GM19372 (cell line): ENCODE measurements at regions not wholly inside any gene's neighbourhood (a gene's known extent, or its start where the extent isn't known, plus 50 kb on each side); places are given as distances from the start of the nearest gene placed in this dataset.
A peak's percentile ranks its signal among the peaks of the same experiment; 100 is the strongest.
"Not testable (repeated sequence)": the region's sequence is repeated elsewhere in the genome, so short reads cannot be mapped to it uniquely, and the experiment has no call there.

Experiments used
- ATAC-seq: cut with Tn5 transposase; IDR thresholded peaks from one replicate; pipeline ENCODE4 v1.9.1; 2021; ENCODE audit warnings: mild to moderate bottlenecking, low read depth, moderate library complexity; ENCODE audit not compliant: unreplicated experiment

DNA sequence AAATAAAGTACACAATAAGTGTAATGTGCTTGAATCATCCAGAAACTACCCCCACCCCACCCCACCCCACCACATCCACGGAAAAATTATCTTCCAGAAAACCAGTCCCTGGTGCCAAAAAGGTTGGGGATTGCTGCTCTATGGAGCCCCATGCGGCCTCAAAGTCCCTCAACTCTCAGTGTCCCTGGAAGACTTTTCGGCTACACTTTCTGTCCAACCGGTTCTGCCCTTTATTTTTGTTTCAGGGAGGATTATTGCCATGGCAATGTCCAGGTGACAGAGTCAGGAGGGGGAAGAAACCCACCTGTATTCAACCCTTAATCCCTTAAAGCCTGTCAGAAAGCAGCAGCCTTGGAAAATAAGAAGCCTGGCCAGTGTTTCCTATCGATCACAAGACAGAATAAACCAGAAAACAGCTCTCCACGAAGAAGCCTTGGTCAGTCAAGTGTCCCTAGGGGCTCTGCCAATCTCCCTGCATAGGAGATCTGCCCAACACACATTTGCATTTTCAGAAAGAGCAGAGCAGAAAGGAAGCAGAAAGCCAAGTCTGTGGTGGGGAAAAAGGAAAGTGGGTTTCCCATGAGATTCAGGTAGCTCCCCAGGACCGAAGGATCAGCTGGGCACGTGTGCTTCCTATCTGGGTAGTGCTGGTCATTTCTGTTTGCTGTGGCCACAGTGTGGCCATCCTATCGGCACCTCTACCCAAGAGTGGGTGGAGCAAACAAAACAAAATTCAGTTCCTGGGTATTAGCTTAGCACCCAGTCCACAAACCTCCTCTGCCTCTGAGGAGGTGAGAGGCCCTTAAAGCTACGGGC is 342.7 kb downstream of the SOX9 start:
- ATAC-seq, result no peak

DNA sequence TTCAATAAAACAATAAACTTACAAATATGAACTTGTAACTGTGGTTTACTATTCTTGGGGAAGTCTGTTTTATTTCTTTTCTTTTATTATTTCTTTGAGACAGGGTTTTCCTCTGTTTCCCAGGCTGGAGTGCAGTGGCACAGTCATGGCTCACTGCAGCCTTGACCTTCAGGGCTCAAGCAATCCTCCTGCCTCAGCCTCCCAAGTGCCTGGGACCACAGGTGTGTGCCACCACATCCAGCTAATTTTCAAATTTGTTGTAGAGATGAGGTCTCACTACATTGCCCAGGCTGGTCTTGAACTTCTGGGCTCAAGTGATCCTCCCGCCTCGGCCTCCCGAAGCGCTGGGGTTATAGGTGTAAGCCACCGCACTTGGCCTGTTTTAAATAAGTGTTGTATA is 343.4 kb downstream of the SOX9 start:
- ATAC-seq, result not testable (repeated sequence)

DNA sequence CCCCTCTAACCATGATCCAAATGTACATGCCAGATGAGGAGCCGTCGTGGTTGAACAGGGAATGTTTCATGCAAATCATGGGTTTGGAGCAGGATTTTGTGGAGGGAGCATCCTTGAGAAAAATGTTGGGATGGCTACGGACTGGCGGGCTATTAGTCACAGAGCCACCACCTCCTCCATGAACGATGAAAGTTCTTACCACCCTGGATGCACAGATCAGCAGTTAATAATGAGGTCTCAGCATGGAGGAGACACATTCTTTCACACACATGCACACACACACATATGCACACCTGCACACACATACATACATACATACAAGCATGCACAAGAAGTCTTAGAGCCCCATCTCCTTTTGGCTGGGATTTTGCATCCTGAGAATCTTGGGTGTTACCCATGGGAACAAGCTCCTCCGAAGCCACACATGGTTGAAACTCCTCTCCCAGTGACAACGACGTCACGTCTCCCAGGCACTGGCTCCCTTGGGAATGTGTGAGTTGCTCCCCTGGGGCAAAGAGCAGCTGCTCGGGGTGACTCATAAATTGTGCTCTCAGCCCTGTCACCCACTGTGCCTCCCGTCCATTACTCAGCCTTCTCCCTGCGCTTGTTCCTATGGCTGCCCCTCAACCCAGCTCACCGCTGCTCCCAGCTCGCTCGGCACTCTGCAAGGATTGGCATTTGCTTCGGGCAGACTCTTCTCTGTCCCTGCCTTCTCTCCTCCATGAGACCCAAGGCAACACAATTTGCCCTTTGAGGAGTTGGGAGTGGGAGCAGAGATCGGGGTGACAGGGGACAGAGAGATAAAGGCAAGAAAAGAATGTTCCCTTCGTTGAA is 344.6 kb downstream of the SOX9 start:
- ATAC-seq, result no peak

DNA sequence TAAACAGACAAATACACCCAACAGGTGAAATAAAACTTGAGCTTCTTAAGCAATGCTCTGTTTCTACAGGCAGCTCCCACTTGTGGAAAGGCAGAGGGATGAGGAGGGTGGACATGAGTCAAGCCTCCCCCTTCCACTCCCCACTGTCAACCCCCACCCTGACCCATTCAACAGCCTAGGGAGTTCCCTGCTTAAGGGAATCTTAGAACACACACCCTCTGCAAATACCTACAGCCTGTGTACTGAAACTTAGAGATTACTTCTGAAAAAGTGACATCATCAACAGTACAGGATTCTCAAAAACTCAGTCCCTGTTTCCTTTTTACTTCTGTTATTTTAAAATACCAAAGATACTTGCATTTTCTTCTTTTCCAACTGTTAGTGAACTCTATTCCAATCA is 345.4 kb downstream of the SOX9 start:
- ATAC-seq, result peak; percentile 63

DNA sequence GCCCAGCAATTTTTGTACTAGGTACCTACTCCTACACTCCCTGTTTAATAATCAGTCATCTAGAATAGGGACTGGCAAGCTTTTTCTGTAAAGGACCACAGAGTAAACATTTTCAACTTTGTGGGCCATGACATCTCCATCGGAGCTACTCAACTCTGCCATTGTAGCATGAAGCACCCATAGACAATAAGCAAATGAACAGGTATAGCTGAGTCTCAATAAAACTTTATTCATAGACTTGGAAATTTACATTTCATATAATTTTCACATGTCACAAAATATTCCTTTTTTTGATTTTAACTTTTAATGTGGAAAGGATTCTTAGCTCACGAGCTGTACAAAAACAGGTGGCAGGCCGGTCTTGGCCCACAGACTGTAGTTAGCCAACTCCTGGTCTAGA is 345.8 kb downstream of the SOX9 start:
- ATAC-seq, result no peak

DNA sequence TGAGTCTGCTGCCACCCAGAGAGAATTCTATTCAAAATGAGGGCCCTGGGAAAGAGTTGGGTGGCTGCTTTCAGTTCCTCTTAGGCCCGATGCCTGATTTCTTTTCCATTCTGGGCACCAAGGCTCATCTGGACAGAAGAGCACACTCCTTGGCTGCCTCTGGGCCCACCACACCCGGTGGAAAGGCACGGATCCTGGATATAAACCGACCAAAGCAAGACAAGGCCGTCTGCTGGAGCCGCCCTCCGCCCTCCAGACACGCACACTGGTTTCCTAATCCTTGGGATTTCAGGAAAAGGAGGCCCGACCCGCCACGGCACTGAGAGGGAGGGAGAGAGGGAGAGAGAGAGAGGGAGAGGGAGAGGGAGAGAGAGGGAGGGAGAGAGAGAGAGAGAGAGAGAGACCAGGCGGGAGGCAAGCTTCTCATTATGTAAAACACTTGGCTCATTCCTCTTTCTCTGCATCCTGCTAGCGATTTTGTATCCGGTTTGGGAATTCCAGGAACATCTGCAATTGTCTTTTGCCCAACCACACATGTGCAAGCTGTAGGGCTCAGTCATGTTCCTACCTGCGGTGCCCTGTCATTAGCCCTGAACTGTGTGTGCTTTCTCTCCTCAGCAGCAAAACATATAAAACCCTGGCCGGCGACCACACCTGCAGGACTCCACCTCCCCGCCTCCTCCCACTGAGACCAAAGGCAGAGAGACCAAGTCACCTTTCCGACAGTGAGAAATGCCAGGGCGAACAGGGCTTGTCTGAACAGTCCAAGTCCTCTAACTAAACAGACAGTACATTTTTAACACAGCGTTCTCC is 347.2 kb downstream of the SOX9 start:
- ATAC-seq, result no peak

DNA sequence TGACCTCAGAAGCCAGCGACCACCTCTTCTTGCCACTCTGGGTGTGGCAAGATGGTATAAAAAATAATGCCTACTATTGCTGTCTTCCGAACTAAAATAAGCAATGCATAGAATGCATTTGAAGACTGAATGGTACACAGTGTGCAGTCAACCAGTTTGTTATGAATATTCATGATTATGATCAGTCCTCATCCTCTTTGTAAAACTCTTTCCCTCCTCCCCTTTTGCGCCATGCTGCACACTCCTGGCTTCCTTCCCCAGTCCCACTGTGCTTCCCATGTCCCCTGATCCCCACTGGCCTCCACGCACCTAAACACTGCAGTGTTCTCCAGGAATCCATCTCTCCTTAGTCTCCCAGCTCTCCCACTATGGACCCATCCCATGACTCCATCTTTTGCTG is 348.0 kb downstream of the SOX9 start:
- no peak for ATAC-seq

DNA sequence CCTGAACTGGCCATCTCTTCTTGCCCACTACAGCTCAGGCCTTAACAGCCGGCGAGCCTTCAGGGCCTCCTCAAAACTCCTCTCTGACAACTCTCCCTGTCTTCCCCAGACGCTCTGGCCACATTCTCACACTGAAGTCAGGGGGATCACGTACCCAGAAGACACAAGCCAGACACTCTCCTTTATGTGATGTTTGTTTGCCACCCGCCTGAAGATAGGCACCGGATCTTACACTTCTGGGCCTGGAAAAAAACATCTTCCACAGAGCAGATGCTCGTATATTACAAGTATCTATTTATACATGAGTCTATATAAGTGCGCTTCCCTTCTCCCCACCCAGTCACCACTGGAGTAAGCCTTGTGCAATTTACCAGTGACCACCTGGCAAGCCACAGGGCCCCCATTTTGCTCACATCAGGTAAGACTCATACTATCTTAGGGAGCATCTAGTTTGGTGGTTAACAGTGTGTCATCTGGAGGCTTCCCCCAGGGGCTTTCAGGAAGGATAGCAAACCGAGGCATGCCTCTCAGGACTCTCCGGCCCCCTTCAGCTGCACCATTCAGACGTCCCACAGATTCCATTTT is 349.4 kb downstream of the SOX9 start:
- no peak for ATAC-seq

DNA sequence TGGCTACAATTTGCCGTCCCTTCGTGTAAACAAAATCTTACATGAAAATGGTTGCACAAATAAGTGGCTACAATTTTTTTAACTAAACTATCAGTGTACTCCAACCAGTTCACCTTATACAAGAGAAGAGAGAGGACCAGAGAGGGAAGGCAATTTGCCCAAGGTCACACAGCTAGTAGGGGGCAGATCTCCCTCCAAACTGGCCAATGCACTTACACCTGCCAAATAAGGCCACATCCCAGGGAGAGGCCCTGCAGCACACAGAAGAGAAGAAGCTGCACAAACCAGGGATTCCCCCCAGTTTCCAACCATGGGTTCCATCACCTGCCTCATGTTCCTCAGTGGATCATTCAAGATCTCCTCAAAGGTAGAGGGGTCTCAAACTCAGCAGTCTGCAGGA is 349.9 kb downstream of the SOX9 start:
- no peak for ATAC-seq

DNA sequence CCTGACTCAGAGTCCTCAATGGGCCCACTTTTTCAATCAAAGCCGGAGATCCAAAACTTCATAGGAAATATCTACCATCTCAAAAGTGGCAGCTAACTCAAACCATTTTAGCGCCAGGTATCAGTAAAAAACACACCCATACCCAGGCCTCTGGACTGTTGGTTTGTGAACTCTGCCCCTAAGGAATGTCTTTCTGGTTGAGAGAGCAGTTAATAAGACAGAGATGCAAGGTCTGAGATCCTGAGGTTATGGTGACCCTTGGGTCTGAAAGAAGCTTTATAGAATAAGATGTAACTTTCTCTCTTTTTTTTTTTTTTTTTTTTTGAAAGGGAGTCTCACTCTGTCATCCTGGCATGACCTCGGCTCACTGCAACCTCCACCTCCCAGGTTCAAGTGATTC is 350.5 kb downstream of the SOX9 start:
- ATAC-seq, result no peak

DNA sequence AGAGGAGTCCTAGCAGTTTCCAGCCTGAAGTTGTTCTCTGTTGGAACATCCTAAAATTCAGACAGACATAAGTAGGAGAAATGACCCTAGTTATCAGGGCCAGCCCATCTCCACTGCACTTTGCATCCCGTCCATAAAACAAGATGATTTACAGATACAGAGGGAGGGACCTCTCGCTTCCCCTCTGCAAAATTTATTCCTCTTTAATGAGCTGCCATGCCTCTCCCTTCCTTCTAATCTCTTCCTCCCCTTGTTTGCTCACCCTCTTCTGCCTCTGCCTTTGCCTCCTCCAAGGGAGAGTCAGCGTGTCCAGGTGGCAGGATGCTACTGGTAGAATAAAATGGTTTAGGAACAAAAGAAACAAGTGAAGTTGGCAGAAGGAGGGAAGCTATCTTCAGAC is 351.3 kb downstream of the SOX9 start:
- ATAC-seq, result no peak

DNA sequence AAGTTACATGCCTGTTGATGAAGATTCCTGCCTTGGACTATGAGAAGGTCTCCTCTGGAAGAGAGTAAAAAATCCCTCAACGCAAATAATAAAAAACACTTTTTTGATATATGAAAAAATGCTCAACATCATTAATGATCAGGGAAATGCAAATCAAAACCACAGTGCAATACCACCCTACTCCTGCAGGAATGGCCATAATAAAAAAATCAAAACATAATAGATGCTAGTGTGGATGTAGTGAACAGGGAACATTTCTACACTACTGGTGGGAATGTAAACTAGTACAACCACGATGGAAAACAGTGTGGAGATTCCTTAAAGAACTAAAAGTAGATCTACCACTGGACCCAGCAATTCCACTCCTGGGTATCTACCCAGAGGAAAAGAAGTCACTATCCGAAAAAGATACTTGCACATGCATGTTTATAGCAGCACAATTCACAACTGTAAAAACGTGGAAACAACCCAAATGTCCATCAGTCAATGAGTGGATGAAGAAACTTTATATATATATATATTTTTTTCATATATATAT is 352.1 kb downstream of the SOX9 start:
- ATAC-seq, result not testable (repeated sequence)

DNA sequence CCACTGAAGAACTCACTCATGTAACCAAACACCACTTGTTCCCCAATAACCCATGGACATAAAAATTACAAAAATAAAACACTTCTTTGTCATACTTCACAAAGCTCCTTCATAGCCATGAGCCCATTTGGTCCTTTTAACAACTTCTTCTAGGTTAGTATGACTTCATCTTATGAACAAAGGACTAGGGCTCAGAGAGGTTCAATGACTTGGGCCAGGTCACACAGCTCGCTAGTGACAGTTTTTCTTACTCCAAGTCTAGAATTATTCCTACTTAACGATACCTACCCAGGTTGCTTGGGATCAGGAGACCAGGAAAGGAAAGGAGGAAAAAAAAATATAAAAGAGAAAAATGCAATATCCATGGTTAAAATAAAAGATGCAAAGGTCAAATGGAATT is 353.4 kb downstream of the SOX9 start:
- ATAC-seq, result no peak

DNA sequence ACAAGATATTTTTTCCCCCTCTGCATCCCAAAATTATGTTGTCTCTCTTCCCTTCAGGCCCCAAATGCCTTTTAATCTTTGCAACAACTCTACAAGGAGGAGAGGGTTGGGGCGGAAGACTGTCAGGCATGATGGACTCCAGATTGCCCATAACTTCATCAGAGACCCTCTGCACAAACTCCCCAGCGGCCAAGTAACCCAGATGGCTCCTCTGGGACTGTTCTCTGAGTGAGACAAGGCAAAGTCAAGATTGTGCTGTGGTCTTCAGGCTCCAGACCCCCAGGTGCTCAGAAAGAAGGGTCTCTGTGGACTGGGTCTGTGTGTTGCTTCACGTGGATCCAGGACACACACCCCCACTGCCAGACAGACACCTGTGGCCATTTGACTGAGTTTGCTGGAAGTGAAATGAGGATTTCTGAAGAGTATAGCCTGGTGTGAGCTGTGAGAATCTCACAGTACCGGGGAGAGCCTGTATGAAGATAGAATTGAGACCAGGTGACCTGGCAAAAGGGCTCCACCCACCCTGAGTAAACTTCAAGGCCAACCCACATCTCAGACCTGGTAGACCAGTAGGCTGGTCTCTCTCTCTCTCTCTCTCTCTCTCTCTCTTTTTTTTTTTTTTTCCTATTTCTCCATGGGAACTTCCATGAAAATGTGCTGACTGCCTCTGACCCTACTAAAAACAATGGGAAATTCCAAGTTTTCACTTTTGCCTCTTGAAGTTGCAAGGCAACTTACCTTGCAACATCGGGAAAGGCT is 354.1 kb downstream of the SOX9 start:
- no peak for ATAC-seq

DNA sequence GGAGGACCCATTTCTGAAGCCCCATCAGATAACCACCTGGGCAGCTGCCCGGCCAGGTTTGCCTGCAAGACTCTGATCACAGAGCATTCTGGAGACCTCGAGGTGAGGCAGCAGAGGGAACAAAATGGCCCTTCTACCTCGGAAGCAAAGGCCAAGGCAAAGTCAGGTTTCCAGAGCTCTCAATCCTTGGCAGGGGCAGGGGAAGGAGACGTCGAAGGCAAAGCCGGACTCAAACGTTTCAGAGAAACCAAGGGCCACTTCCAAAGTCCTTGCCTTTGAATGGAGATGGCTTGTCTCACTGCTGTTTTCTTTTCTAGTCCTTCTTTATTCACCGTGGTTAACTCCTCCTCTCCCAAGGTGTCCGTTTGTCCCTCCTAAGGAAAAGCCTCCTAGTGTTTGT is 355.3 kb downstream of the SOX9 start:
- ATAC-seq, result no peak

DNA sequence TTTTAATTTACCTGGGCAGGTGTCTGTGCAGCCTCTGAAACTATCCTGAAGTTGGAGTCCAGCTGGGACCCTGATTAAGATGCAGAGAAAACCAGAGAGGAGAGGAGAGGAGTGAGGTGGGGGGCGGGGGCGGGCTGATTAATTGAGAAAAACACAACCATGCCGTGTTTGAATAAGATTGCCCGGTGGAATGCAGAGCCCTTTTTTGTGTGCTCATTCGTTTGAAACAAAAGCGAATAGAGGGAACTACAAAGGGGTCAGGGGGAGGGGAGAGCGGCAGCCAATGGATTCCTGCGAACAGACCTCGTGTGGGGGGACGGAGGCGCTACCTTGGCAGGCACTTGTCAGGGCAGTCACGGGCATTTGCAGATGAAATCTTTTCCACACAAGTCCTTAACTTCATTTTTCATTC is 355.8 kb downstream of the SOX9 start:
- ATAC-seq, result no peak

DNA sequence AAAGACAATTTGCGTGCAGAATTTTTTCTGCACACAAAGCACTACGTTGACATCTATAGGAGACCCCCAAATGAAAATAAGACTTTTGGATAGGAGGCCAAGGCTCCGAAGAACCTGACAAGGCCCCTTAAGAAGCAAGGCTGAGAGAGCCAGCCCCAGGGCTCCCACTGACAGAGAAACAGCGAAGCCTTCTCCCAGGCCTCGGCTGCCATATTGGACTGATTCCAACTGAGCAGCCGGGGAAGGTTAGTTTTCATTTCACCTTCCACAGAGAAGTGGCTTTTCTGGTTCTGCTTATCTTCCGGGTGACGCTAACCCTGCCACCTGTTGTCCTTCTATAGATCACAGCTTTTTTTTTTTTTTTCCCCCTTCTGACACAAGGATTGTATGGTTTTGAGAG is 356.7 kb downstream of the SOX9 start:
- no peak for ATAC-seq

DNA sequence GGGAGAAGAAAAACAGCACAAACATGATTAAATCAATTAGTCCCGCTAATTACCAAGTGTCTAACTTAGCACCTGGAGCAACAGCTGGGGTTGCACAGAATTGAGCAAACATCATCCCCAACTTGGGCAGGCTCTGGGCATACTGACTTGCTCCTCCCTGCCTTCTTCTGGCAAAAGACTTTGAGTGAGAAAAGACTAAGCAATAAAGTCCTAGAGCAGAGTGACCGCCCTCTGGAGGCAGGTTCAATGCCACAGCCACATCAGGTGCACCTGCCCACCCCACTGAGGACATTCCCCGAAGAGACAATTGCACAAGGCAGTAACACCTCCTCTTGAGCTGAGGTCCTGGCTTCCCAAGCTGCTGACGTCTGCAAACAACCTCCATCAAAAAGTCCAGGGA is 358.3 kb downstream of the SOX9 start:
- ATAC-seq, result no peak

DNA sequence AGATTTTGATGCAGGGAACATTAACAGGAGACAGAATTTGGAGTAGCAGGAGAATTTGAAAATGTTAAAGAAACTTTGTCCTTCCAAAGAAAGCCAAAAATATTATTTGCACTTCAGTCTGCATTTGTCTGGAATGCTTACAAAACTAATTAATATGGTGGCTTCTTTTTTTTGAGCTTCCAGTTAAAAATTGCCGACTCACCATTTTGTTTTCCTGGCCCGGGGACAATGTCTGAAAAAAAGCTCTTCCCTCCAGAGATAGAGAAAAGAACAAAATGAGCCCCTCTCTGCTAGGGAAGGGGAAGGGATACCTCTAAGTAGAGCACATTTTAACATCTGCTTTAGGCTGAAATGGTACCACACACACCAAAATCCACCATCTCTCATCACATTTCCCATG is 360.8 kb downstream of the SOX9 start:
- ATAC-seq, result no peak

DNA sequence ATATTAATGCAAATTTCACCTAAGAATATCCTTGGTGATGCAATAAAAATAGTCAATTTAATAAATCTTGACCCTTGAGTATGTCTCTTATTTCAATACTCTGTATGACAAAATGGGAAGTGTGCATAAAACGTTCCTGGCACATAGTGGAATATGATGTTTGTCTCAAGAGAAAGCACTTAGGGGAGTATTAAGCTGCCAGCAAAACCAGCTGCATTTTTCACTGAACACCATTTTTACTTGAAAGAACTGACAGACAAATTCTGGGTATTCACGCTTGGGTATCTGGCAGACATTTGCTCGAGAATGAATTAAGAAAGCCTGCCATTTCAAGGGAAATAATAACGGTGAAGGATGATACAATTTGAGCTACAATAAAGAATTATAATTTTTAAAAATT is 364.8 kb downstream of the SOX9 start:
- no peak for ATAC-seq
